ENCODE measurements at regions not wholly inside any gene's neighbourhood (a gene's known extent, or its start where the extent isn't known, plus 50 kb on each side); places are given as distances from the start of the nearest gene placed in this dataset.

DNA sequence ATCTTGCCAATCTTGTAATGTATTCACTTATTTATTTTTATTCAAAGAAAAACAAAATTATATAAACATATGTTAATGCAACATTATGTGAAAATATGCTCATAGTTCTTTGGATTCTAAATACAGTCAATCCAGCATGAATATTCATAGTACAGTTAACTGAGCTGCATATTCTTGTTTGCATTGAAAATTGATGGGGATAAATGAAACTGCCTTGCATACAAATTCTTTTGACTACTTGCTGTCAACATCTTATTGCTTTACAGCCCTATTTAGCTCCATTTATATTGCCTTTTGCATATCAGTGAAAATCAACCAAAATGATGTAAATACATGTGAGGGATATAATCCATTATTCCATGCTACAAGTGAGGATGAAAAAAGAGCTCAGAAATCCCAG lies 135.3 kb downstream of the CCER1 start:
- TF ChIP-seq POLR2A (IDR thresholded peaks at IDR 0.05) (no peak), POLR2AphosphoS5 (IDR thresholded peaks at IDR 0.05) (no peak), EP300 (IDR thresholded peaks at IDR 0.05) (no peak)
- TF ChIP-seq, protein P1, sequence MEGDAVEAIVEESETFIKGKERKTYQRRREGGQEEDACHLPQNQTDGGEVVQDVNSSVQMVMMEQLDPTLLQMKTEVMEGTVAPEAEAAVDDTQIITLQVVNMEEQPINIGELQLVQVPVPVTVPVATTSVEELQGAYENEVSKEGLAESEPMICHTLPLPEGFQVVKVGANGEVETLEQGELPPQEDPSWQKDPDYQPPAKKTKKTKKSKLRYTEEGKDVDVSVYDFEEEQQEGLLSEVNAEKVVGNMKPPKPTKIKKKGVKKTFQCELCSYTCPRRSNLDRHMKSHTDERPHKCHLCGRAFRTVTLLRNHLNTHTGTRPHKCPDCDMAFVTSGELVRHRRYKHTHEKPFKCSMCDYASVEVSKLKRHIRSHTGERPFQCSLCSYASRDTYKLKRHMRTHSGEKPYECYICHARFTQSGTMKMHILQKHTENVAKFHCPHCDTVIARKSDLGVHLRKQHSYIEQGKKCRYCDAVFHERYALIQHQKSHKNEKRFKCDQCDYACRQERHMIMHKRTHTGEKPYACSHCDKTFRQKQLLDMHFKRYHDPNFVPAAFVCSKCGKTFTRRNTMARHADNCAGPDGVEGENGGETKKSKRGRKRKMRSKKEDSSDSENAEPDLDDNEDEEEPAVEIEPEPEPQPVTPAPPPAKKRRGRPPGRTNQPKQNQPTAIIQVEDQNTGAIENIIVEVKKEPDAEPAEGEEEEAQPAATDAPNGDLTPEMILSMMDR (IDR thresholded peaks at IDR 0.05), result no peak

Measured in sigmoid colon (tissue), 4 donors.